Spleen (tissue), 7 donors: ENCODE measurements at regions not wholly inside any gene's neighbourhood (a gene's known extent, or its start where the extent isn't known, plus 50 kb on each side); places are given as distances from the start of the nearest gene placed in this dataset.

ENCODE experiments used
- CTCF ChIP-seq, 11 experiments: fragments of 200-600 bp in 7 of 11; fragments of 450-650 bp in 4 of 11; sonication (generic) in 4 of 11; IDR thresholded peaks in 8 of 11; conservative IDR thresholded peaks in 3 of 11; 1 replicate in 7 of 11; 2 replicates in 4 of 11; pipeline versions ENCODE4 v1.4.0 to v1.8.0; 2016 to 2021; ENCODE audit warnings: antibody characterized with exemption in 11 of 11, inconsistent platforms in 4 of 11, mild to moderate bottlenecking in 1 of 11
- POLR2A ChIP-seq, 3 donors: fragments of 450-650 bp; IDR thresholded peaks; one replicate each; pipeline ENCODE4 v1.5.1; 2017; ENCODE audit warnings: antibody characterized with exemption in 3 of 3, mild to moderate bottlenecking in 1 of 3
- donor health status: DM: no; HTN: no; CAD: no; lungs with moderate emphysema.
- donor health status: DM: no; HTN: no; CAD: no.
- donor health status: DM: no; HTN: no; CAD: no.

DNA sequence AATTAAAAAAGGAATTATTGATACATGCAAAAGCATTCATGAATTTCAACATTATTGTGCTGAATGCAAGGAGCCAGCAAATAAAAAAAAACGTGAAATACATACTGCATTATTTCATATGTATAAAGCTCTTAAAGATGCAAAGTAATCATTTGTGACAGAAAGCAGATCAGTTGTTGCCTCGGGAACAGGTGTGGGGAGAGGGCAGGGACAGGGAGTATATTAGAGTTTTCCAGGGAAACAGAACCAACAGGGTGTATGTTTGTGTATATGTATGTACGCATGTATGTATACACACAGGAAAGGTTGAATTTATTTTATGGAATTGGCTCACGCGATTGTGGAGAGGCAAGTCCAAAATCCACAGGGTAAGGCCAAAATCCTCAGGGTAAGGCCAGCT lies 502.9 kb upstream of the ARGLU1 start:
- TF ChIP-seq CTCF (IDR thresholded peaks at IDR 0.05 in 8 of 11, conservative IDR thresholded peaks at IDR 0.05 in 3 of 11) (no peak), POLR2A (IDR thresholded peaks at IDR 0.05) (no peak)
